GM19193 (cell line): ENCODE measurements at regions not wholly inside any gene's neighbourhood (a gene's known extent, or its start where the extent isn't known, plus 50 kb on each side); places are given as distances from the start of the nearest gene placed in this dataset.

Source experiments
- POLR2A ChIP-seq: IDR thresholded peaks from 4 replicates; pipeline ENCODE4 v1.6.1; 2011; ENCODE audit not compliant: insufficient read depth, insufficient read length; ENCODE audit errors: extremely low read depth

DNA sequence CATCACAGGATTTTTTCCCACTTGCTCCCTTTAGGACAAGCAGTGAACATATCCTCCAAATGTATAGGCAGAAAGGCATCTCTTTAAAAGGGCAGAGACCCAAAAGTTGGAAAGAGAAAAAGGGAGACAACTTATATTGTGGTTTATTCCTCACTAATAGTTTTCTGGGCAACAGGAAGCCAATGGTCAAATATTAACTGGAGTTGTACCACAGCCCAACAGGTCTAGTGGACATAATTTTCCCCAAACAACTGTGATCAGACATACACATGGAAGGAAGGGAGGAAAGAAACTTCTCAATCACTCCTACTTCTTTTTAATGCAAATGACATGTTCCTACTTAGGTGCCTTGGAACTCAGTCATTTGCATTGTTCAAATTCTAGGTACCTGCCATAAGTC lies 78.4 kb downstream of the SOX9 start:
- TF ChIP-seq POLR2A = no peak

DNA sequence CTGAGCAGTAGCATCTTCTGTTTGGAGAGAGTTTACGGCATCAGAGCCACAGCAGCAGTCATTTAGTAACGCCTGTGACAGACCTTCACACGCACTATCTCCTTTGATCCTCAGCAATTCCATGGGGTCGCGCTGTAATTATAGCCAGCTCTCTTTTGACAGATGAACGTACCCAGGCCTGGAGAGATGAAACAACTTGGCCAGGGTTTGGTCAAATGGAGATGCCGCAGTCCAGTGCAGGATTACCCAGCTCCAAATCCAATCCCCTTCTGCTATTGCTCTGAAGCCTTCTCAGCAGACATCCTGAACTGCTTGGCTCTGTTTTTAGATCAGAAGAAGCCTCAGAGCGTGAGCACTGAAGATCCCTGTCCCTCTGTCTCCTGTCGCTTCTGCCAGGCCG lies 83.9 kb downstream of the SOX9 start:
- TF ChIP-seq POLR2A = no peak

GRCh38 chr17:72205357-72205756 lies 84.5 kb downstream of the SOX9 start:
- no peak for TF ChIP-seq POLR2A

- TF ChIP-seq POLR2A = no peak
Observed at GRCh38 chr17:72205822-72206221, 85.0 kb downstream of the SOX9 start.

- TF ChIP-seq POLR2A = no peak
Observed at GRCh38 chr17:72206376-72206775, 85.6 kb downstream of the SOX9 start.

DNA sequence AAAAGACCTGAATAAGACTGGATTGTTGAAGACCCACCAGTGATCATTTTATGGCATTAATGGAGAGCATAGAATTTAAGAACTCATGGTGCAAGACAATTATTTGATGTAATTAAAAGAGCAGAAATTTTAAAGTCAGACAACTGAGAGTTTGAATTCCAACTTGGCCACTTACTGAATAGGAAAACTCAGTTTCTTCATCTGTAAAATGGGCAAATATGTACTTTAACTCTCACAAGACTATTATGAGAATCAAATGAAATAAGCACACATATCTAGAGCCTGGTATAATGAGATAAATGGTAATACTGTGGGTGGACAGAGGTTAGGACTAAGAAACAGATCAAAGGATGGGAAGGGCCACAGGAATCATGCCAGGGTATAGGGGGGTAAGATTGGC lies 88.0 kb downstream of the SOX9 start:
- TF ChIP-seq POLR2A = no peak

DNA sequence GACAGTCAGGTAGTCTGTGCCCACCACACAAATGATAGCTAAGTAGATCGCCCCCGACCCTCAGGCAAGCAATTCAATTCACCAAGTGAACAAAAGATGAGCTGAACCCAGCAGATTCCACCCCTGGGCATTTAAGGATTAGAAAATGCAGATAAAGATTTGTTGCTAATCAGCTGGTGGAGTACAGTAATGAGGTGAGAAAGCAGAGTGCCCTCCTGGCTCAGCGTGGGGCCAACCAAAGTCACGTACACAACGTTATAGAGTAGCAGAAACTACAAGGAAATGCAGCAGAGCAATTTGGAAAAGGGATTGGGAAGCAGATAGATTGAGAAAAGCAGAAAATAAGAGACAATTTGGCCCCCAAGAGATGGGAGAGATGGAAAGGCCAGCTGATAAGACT lies 91.2 kb downstream of the SOX9 start:
- TF ChIP-seq POLR2A = no peak

DNA sequence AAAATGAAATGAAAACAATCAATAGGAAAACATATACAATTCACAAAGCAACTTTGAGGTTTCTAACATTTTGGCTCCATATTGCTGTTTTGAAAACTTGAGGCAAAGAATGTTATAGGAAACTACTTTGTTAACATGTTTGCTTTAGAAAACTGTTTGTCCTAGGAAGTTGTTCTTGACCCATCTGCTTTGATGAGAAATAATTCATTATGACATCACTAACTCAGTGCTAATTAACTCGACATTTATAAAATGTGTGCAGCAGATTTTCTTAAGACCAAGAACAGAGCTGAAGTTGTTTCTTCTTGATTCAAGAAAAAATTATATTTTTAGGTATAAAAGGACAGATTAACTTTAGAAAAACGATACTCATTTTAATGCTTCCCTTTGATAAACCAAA lies 94.7 kb downstream of the SOX9 start:
- TF ChIP-seq POLR2A = no peak

DNA sequence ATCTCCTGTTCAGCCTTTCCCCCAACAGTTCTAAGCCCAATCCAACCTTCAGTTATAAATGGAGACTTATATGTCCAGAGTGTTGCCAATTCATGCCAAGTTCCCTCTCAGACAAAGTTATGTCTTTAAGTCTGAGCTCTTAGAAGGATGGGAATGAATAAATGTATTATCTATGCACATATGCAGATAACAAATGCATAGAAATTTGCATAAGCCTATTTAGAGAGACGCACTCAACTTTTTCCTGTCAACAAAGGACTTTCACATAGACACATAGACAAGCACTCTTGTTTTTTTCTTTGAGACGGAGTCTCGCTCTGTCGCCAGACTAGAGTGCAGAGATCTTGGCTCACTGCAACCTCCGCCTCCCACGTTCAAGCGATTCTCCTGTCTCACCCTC lies 95.1 kb downstream of the SOX9 start:
- no peak for TF ChIP-seq POLR2A

DNA sequence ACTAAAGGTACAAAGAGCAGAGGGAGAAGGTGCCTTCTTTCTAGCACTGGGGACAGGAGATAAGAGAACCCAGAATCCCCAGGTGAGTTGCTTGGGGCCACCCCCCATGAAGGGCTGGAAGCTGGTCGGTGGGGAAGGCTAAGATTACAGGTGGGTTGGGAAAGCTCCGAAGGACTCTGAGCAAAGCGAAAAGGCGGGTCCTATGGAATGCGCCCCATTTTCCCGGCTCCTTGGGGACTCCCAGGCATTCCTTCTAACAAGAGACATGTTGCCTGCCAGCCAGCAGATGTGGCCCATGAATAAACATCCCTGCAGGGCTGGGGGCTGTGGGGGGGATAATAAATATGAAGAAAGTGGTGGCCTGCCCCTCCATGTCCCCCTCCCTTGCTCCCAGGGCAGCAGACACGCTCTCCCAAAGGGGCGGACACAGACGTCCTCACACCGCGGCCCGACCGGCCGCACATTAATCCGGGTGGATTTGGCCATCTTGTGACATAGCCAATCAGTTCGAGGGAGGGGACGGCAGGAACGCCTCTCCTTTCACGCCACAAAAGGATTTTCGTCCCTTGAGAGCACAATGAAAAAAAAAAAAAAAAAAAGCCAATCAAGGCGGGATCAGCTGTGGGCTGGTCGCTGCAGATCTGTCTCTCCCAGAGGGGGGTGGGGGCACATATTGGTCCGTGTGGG lies 98.5 kb downstream of the SOX9 start:
- no peak for TF ChIP-seq POLR2A

- no peak for TF ChIP-seq POLR2A
Observed at GRCh38 chr17:72219824-72220493, 99.1 kb downstream of the SOX9 start.

DNA sequence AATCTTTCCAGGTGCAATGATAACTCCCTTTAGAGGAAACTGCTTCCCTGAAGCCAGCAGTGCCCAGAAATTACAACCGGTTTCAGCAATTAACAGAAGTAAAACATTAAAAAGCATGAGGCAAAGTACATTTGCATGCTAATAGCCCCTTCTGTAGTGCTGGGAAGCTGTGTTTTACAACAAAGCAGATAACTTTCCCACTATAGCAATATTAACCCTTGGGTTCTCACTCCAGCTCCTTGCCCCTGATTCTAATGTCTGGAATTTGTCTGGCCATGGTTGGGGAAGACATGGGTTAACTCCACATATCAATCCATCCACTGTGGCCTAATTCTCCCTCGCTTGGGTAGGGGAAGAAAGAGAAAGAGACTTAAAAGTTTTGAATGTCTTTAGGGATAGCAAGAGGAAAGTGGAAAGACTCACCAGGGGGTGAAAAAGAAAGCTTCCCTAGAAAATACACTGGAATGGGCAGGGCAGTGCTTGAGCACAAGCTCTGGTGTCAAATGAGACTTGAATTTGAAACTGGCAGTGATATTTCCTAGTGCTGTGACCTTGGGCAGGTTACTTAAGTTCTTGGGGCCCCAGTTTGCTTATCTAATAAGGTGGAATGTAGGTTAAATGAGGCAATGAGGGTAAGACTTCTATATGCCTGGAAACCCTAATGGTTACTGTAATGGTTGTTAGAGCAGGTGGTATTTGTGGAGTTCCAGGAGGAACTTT lies 102.0 kb downstream of the SOX9 start:
- no peak for TF ChIP-seq POLR2A

DNA sequence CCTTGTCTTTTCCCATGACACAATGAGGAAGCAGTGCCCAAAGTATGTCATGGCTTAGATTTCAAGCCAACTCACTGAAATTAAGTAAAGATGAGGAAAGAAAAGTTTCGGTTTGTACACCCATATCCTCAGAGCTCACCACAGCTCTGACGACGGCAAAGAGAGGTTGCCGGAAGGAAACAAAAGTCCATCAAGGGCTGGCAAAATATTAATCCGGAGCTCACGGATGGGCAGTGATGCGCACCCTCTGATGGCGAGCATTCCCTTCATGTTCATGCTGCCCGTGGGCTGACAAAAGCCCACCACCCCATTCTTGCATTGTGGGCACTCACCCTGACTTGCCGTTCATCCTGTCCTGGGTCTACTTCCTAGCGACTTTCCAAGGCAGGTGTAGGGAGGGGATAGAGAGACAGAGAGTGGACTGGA lies 103.1 kb downstream of the SOX9 start:
- TF ChIP-seq POLR2A = no peak

DNA sequence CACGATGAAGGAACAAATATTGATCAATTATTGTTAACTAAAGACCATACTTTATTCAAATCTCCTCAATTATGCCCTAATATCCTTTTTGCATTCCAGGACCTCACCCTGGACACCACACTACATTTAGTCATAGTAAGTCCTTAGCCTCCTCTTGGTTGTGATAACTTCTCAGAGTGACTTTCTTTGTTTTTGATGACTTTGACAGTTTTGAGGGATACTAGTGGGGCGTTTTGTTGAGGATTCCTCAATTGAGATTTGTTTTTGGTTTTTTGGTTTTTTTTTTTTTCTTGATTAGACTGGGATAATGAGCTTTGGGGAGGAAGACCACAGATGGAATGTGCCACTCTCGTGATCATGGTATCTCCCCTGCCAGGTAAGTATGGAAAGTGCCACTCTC lies 105.5 kb downstream of the SOX9 start:
- no peak for TF ChIP-seq POLR2A

GRCh38 chr17:72233986-72234385 lies 113.2 kb downstream of the SOX9 start:
- TF ChIP-seq POLR2A = no peak

DNA sequence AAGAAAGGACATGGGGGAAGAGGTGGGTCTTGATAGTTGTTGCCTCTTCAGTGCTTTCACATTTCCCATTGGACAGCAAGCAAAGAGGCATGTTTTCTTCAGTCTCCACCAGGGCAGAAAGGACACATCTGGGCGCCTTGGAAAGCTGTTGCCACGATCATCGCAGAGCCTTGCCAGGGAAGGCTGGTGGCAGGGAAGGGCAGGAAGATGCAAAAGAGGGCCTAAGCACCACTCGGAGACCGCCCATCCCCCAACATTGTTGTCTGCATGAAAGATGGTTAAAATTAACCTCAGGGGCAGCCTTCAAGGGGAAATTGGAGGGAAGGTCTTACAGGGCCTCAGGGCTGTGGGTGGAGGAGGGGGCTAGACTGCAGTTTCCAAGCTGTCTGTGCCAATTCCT lies 114.2 kb downstream of the SOX9 start:
- no peak for TF ChIP-seq POLR2A

GRCh38 chr17:72236980-72237633 lies 116.3 kb downstream of the SOX9 start:
- no peak for TF ChIP-seq POLR2A
